AG20443 (cell line): ENCODE measurements at regions not wholly inside any gene's neighbourhood (a gene's known extent, or its start where the extent isn't known, plus 50 kb on each side); places are given as distances from the start of the nearest gene placed in this dataset.

ENCODE experiments used
- DNase-seq: peaks from one replicate; pipeline ENCODE4 v3.0.0; 2012; ENCODE audit warnings: low spot score, mixed read lengths

DNA sequence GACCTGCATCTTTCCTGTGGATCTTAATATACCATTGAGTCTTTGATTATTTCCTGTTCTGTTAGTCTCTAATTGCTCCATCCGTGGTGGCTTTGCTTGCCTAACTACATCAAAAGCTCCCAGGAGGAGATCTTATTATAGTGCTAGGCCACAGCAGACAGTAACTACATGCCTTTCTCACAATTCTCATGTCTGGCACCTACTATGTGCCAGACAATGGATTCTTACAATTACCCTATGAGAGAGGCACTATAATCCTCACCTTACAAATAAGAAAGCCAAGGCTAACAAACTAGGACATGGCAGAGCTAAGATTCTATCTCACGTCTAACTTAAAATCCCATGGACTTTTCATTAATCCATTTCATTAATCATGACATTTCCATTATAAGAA lies 70.3 kb upstream of the TARS1 start:
- DNase-seq, result no peak

DNA sequence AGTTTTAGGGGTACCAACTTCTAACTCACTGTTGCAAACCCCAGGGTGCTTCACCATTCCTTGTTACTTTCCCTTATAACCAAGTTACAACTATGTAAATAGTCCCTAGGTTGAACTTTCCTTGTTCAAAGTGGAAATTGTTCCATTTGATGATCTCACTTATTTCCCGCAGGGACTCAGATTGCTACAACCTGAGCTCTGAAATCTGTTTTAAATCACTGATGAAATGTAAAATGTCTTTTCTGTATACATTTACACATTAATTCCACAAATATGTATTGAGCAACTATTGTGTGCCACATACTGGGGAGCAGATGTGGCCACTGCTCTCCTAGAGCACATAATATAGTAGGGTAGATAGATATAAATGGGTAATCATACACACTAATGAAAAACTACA lies 69.1 kb upstream of the TARS1 start:
- peak; percentile 36 for DNase-seq

DNA sequence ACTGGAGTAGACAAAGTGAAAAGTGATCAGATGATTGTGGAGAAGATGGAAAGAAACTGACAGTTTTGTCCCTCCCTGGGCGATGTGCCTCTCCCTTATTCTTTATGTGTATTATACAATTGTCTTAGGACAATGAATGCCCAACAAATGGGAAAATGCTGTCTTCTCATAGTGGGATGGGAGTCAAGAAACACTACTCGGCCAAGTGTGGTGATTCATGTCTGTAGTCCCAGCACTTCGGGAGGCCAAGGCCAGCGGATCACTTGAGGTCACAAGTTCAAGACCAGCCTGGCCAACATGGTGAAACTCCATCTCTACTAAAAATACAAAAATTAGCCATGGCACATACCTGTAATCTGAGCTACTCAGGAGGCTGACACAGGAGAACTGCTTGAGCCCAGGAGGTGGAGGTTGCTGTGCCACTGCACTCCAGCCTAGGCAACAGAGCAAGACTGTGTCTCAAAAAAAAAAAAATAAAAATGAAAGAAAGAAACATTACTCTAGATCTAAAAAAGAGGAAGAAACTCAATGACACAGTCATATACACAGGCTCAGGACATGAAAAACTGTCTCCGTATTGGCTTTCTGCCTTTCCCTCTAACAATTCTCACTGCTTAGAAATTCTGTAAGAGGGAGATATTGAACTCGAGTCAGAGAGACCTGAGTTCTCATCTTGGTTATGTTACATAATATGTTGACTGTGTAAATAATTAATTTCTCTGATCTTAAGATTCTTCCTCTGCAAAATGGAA lies 67.9 kb upstream of the TARS1 start:
- DNase-seq, result no peak

DNA sequence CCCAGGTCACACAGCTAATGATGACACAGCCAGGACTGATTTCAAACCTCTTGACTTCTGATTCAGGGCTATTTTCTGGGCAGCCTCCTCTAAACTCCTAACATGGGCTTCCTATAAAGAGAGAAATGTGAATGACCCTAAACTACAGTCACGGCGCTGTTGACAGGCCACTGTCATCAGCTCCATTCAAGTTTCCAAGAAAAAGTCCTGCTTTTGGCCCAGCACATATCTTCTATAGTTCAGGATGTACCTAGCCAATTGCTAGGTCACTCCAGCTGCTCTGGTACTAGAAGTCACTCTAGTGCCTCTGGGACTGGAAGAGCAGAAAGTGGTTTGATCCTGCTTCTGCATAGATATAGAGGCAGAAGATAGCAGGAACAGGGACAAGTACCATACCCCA lies 64.9 kb upstream of the TARS1 start:
- DNase-seq, result no peak

DNA sequence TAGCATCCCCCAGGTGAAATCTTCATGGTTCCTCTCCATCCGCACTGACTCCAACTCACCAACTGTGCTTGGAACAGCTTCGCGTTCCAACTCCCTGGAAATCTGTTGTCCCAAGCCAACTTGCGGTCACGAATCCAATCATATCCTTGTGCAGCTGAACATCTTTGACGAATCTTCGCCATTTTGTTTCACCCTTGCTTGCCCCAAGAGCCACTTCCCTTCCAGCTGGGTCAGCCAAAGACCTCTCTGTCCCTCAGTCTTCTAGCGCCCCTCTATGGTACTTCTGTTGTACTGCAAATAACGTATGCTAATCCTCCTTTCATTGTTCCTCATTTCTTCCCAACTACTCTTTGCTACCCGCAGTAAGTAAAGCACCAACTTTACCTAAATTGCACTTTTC lies 61.0 kb upstream of the TARS1 start:
- no peak for DNase-seq

DNA sequence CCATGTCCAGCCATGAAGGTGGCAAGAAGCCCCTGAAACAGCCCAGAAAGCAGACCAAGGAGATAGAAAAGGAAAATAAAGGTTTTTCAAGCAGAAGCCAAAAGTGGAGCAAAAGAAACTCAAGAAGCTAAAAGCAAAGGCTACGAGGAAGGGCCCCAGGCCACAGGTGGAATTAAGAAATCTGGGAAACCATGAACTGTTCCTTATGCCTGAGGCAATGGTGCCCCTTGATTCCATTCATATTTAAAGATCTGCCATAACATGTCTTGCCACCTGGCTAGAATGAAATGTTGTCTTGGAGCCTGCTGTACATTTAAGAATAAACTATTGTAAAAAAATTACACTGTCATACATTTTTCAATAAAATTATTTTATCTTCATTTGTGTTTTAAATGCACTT lies 59.5 kb upstream of the TARS1 start:
- no peak for DNase-seq
